Hepatocyte (in vitro differentiated cells): ENCODE measurements at regions not wholly inside any gene's neighbourhood (a gene's known extent, or its start where the extent isn't known, plus 50 kb on each side); places are given as distances from the start of the nearest gene placed in this dataset.

Experiments
- DNase-seq: peaks from one replicate; pipeline ENCODE4 v3.0.0-alpha.2; 2016; ENCODE audit warnings: low spot score
- H2AFZ ChIP-seq: fragments of 200-600 bp; sonication (generic); 2 replicates; pipeline ENCODE4 v1.6.0; 2016; ENCODE audit warnings: antibody characterized with exemption, mild to moderate bottlenecking
- H3K27ac ChIP-seq: fragments of 200-600 bp; sonication (generic); 2 replicates; pipeline ENCODE4 v1.5.1; 2016; ENCODE audit warnings: mild to moderate bottlenecking
- H3K27me3 ChIP-seq: fragments of 200-600 bp; sonication (generic); 2 replicates; pipeline ENCODE4 v1.6.1; 2016
- H3K36me3 ChIP-seq: fragments of 200-600 bp; sonication (generic); replicated peaks from 2 replicates; pipeline ENCODE4 v1.5.1; 2016; ENCODE audit warnings: low read depth; ENCODE audit not compliant: insufficient read depth
- H3K4me1 ChIP-seq: fragments of 200-600 bp; sonication (generic); 2 replicates; pipeline ENCODE4 v1.5.1; 2016; ENCODE audit warnings: mild to moderate bottlenecking, moderate library complexity; ENCODE audit not compliant: insufficient read depth
- H3K4me2 ChIP-seq: fragments of 200-600 bp; sonication (generic); 2 replicates; pipeline ENCODE4 v1.6.0; 2016
- H3K4me3 ChIP-seq: fragments of 200-600 bp; sonication (generic); 2 replicates; pipeline ENCODE4 v1.5.1; 2016; ENCODE audit warnings: mild to moderate bottlenecking
- H3K79me2 ChIP-seq: fragments of 200-600 bp; sonication (generic); 2 replicates; pipeline ENCODE4 v1.6.0; 2017; ENCODE audit warnings: mild to moderate bottlenecking
- H3K9me2 ChIP-seq: fragments of 200-600 bp; sonication (generic); replicated peaks from 2 replicates; pipeline ENCODE4 v1.6.0; 2017; ENCODE audit warnings: mild to moderate bottlenecking; ENCODE audit not compliant: insufficient read depth
- H3K9me3 ChIP-seq: fragments of 200-600 bp; sonication (generic); 2 replicates; pipeline ENCODE4 v1.5.1; 2016; ENCODE audit warnings: low read depth, mild to moderate bottlenecking
- H4K20me1 ChIP-seq: fragments of 200-600 bp; sonication (generic); 2 replicates; pipeline ENCODE4 v1.6.0; 2016; ENCODE audit warnings: mild to moderate bottlenecking; ENCODE audit not compliant: insufficient read depth, poor library complexity, severe bottlenecking
- EZH2 ChIP-seq: fragments of 200-600 bp; sonication (generic); IDR thresholded peaks from 2 replicates; pipeline ENCODE4 v1.6.1; 2016; ENCODE audit warnings: antibody characterized with exemption, mild to moderate bottlenecking, borderline replicate concordance
- EZH2phosphoT487 ChIP-seq: fragments of 200-600 bp; sonication (generic); IDR thresholded peaks from one replicate; pipeline ENCODE4 v1.6.1; 2018; ENCODE audit warnings: antibody characterized with exemption, mild to moderate bottlenecking, low read depth, moderate library complexity; ENCODE audit not compliant: unreplicated experiment, severe bottlenecking
- WGBS: methylation state at CpG from one replicate; pipeline ENCODE4 v1.1.6; 2016; ENCODE audit warnings: low lambda C conversion rate; ENCODE audit errors: missing lambda C conversion rate; 5-methylcytosine and 5-hydroxymethylcytosine counted together
- TF ChIP-seq, protein P1 (sequence below): fragments of 200-600 bp; sonication (generic); IDR thresholded peaks from 2 replicates; pipeline ENCODE4 v1.5.1; 2016; ENCODE audit warnings: antibody characterized with exemption, mild to moderate bottlenecking; ENCODE audit not compliant: poor library complexity

DNA sequence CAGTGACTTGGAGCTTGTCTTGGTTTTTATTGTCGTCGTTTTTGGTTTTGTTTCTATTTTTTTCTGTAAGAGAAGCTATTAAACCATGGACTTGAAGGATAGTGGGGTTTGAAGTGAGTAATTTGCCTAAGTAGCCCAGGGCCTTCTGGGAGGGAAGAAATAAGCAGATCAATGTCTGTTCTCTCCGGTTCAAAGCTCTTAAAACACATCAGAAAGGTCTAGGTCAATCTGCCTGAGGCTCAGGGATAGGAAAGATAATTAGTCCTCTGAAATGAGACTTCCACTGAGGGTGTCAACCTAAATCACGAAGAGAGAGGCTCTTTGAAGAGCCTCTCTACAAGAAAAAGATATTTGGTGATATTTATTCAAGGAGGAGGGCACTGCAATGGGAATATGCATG is 178.0 kb downstream of the MATN1 start:
- Histone ChIP-seq H3K36me3 (no peaks in the 10 kb centered on the region), H3K4me3 (no peak overlapping the region), H3K27ac (no peak overlapping the region), H2AFZ (no peak overlapping the region), H3K79me2 (no peaks in the 10 kb centered on the region), H3K4me2 (no peak overlapping the region), H3K9me3 (no peaks in the 10 kb centered on the region), H3K27me3 (no peaks in the 10 kb centered on the region), H3K9me2 (no peaks in the 10 kb centered on the region), H3K4me1 (no peaks in the 10 kb centered on the region), H4K20me1 (no peaks in the 10 kb centered on the region)
- 36% methylated on average over 4 of the region's 4 CpGs for WGBS
- DNase-seq = no peak
- no peak for TF ChIP-seq EZH2phosphoT487
- TF ChIP-seq, protein P1, sequence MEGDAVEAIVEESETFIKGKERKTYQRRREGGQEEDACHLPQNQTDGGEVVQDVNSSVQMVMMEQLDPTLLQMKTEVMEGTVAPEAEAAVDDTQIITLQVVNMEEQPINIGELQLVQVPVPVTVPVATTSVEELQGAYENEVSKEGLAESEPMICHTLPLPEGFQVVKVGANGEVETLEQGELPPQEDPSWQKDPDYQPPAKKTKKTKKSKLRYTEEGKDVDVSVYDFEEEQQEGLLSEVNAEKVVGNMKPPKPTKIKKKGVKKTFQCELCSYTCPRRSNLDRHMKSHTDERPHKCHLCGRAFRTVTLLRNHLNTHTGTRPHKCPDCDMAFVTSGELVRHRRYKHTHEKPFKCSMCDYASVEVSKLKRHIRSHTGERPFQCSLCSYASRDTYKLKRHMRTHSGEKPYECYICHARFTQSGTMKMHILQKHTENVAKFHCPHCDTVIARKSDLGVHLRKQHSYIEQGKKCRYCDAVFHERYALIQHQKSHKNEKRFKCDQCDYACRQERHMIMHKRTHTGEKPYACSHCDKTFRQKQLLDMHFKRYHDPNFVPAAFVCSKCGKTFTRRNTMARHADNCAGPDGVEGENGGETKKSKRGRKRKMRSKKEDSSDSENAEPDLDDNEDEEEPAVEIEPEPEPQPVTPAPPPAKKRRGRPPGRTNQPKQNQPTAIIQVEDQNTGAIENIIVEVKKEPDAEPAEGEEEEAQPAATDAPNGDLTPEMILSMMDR = no peak
- TF ChIP-seq EZH2 = no peak

- TF ChIP-seq EZH2phosphoT487 (no peak), EZH2 (no peak)
- TF ChIP-seq, protein P1 = no peak
- DNase-seq = no peak
- Histone ChIP-seq H3K27ac (no peak overlapping the region), H3K9me2 (no peaks in the 10 kb centered on the region), H3K4me2 (no peak overlapping the region), H3K79me2 (no peaks in the 10 kb centered on the region), H3K4me1 (no peaks in the 10 kb centered on the region), H3K36me3 (no peaks in the 10 kb centered on the region), H3K4me3 (no peak overlapping the region), H2AFZ (no peak overlapping the region), H4K20me1 (no peaks in the 10 kb centered on the region), H3K27me3 (no peaks in the 10 kb centered on the region), H3K9me3 (no peaks in the 10 kb centered on the region)
- WGBS = 77% methylated on average over 10 of the region's 10 CpGs
Measured at GRCh38 chr1:30541721-30542485, 181.5 kb downstream of the MATN1 start.

DNA sequence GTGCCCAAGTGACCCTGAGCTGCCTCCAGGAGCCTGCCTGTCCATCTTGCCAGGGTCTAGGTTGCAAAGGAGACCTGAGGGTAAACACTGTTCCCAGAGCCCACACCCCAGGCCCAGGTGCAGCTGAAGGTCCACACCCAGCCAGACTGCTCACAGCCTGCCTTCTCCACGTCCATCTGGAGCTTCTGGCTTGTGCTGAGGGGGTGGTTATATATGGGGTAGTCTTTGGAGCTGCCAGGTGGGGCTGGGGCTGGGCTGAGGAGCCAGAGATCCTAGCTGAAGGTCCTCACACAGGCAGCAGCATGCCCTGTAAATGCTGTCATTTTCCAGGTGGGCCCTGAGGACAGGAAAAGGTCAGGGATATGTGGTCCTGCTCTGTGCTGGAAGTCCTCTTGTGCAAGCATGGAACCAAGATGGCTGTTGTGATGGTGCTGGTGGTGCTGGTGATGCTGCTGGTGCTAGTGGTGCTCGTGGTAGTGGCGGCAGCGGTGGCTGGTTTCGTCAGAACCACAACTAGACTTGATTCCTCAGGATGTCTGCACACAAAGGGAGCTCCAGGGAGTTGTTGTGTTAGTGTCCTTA is 182.7 kb downstream of the MATN1 start:
- no peak for DNase-seq
- H3K79me2 ChIP-seq = no peaks in the 10 kb centered on the region
- H3K36me3 ChIP-seq = no peaks in the 10 kb centered on the region
- H3K4me3 ChIP-seq = no peak overlapping the region
- H3K4me2 ChIP-seq = no peak overlapping the region
- no peaks in the 10 kb centered on the region for H3K9me3 ChIP-seq
- WGBS = 74% methylated on average over 3 of the region's 5 CpGs
- H3K27ac ChIP-seq = no peak overlapping the region
- no peaks in the 10 kb centered on the region for H3K27me3 ChIP-seq
- H3K4me1 ChIP-seq = no peaks in the 10 kb centered on the region
- H3K9me2 ChIP-seq = no peaks in the 10 kb centered on the region
- TF ChIP-seq EZH2phosphoT487 (no peak), EZH2 (no peak)
- TF ChIP-seq, protein P1 = no peak
- no peaks in the 10 kb centered on the region for H4K20me1 ChIP-seq
- no peak overlapping the region for H2AFZ ChIP-seq
